IMR-90 (cell line): ENCODE measurements at regions not wholly inside any gene's neighbourhood (a gene's known extent, or its start where the extent isn't known, plus 50 kb on each side); places are given as distances from the start of the nearest gene placed in this dataset.

Experiments used
- ATAC-seq: fragments of 200-7000 bp; cut with Tn5 transposase; 2 replicates; pipeline ENCODE4 v1.9.1; 2020; ENCODE audit warnings: low read depth, mild to moderate bottlenecking, moderate library complexity
- BruUV-seq: library from RNA; stranded (reverse); fragments of 400-500 nt; replicated peaks from 2 replicates; lab custom pipeline; 2021; lab: Mats Ljungman, UMichigan
- CTCF ChIA-PET: fragments of 300-600 bp; formaldehyde crosslinking; extraction: SDS; loops from one replicate; lab custom pipeline; 2021; ENCODE audit warnings: antibody characterized with exemption; lab: Yijun Ruan, JAX
- POLR2A ChIA-PET: fragments of 300-600 bp; sonication (Branson Sonifier 250); formaldehyde crosslinking; loops from one replicate; lab custom pipeline; 2022; ENCODE audit warnings: antibody characterized with exemption; ENCODE audit not compliant: unreplicated experiment; lab: Charles Lee
- DNase-seq: peaks from one replicate; pipeline ENCODE4 v3.0.0; 2013
- H2AFZ ChIP-seq: replicated peaks from 2 replicates; pipeline ENCODE3; 2013; ENCODE audit warnings: low read length, mild to moderate bottlenecking; ENCODE audit not compliant: poor library complexity
- H2AK5ac ChIP-seq: 2 replicates; pipeline ENCODE4 v1.6.1; 2013; ENCODE audit warnings: low read depth, low read length, inconsistent platforms
- H2AK9ac ChIP-seq: replicated peaks from 2 replicates; pipeline ENCODE3; 2013; ENCODE audit warnings: mild to moderate bottlenecking, low read depth, low read length, moderate library complexity; ENCODE audit not compliant: poor library complexity
- H2BK120ac ChIP-seq: 2 replicates; pipeline ENCODE4 v1.6.1; 2013; ENCODE audit warnings: low read depth, low read length, inconsistent platforms
- H2BK15ac ChIP-seq: 3 replicates; pipeline ENCODE4 v1.6.1; 2013; ENCODE audit warnings: low read depth, low read length, inconsistent platforms
- H2BK20ac ChIP-seq: 2 replicates; pipeline ENCODE4 v1.6.1; 2013; ENCODE audit warnings: low read depth, mild to moderate bottlenecking, inconsistent platforms, low read length, moderate library complexity
- H2BK5ac ChIP-seq: 2 replicates; pipeline ENCODE4 v1.6.1; 2013; ENCODE audit warnings: mild to moderate bottlenecking, low read depth, low read length, inconsistent platforms; ENCODE audit not compliant: poor library complexity, severe bottlenecking
- H3K14ac ChIP-seq: replicated peaks from 2 replicates; pipeline ENCODE4 v1.6.1; 2013; ENCODE audit warnings: low read depth, low read length, inconsistent platforms
- H3K18ac ChIP-seq: 2 replicates; pipeline ENCODE4 v1.6.1; 2013; ENCODE audit warnings: low read depth, low read length, control low read depth
- H3K23ac ChIP-seq: 2 replicates; pipeline ENCODE4 v1.6.1; 2013; ENCODE audit warnings: low read depth, low read length, inconsistent platforms
- H3K27ac ChIP-seq: 2 replicates; pipeline ENCODE4 v1.5.1; 2013; ENCODE audit warnings: mild to moderate bottlenecking, control low read depth, low read length; ENCODE audit not compliant: insufficient read depth
- H3K27me3 ChIP-seq: 2 replicates; pipeline ENCODE4 v1.6.1; 2013; ENCODE audit warnings: low read length; ENCODE audit not compliant: control insufficient read depth, insufficient read depth
- H3K36me3 ChIP-seq: 2 replicates; pipeline ENCODE4 v1.6.1; 2013; ENCODE audit warnings: low read length, mixed read lengths; ENCODE audit not compliant: control insufficient read depth, insufficient read depth
- H3K4ac ChIP-seq: 2 replicates; pipeline ENCODE4 v1.6.1; 2013; ENCODE audit warnings: low read depth, low read length, inconsistent platforms
- H3K4me1 ChIP-seq: 2 replicates; pipeline ENCODE4 v1.6.1; 2013; ENCODE audit warnings: low read length, mixed read lengths; ENCODE audit not compliant: control insufficient read depth, insufficient read depth
- H3K4me2 ChIP-seq: 2 replicates; pipeline ENCODE4 v1.6.1; 2013; ENCODE audit warnings: low read depth, mild to moderate bottlenecking, control low read depth, low read length, moderate library complexity
- H3K4me3 ChIP-seq: 2 replicates; pipeline ENCODE4 v1.5.1; 2013; ENCODE audit warnings: low read depth, mild to moderate bottlenecking, control low read depth, low read length, moderate library complexity; ENCODE audit not compliant: insufficient read depth
- H3K56ac ChIP-seq: 2 replicates; pipeline ENCODE4 v1.6.1; 2013; ENCODE audit warnings: low read length, inconsistent platforms; ENCODE audit not compliant: insufficient read depth; ENCODE audit errors: extremely low read depth
- H3K79me1 ChIP-seq, 2 experiments: 2 replicates each; pipeline ENCODE4 v1.6.1; 2013; ENCODE audit warnings: low read length in 2 of 2, inconsistent platforms in 1 of 2, low read depth in 1 of 2
- H3K9ac ChIP-seq: 2 replicates; pipeline ENCODE4 v1.6.1; 2013; ENCODE audit warnings: low read depth, low read length, control low read depth
- H3K9me1 ChIP-seq: 2 replicates; pipeline ENCODE4 v1.6.1; 2013; ENCODE audit warnings: low read length, inconsistent platforms; ENCODE audit not compliant: insufficient read depth
- H3K9me3 ChIP-seq: 2 replicates; pipeline ENCODE4 v1.6.1; 2013; ENCODE audit warnings: low read length; ENCODE audit not compliant: control insufficient read depth, insufficient read depth
- H4K20me1 ChIP-seq: 2 replicates; pipeline ENCODE4 v1.6.1; 2013; ENCODE audit warnings: low read length, inconsistent platforms; ENCODE audit not compliant: insufficient read depth
- H4K5ac ChIP-seq: 2 replicates; pipeline ENCODE4 v1.6.1; 2013; ENCODE audit warnings: mild to moderate bottlenecking, low read depth, low read length, control low read depth
- H4K8ac ChIP-seq, 2 experiments: 2 replicates each; pipeline ENCODE4 v1.6.1; 2013; ENCODE audit warnings: low read depth in 2 of 2, low read length in 2 of 2, control low read depth in 1 of 2, inconsistent platforms in 1 of 2
- H4K91ac ChIP-seq: 2 replicates; pipeline ENCODE4 v1.6.1; 2013; ENCODE audit warnings: low read depth, low read length, inconsistent platforms; ENCODE audit not compliant: insufficient read depth
- BHLHE40 ChIP-seq: fragments of 150-350 bp; IDR thresholded peaks from 2 replicates; pipeline ENCODE4 v1.6.1; 2016; ENCODE audit warnings: mild to moderate bottlenecking, low read depth, low read length
- CEBPB ChIP-seq: IDR thresholded peaks from 2 replicates; pipeline ENCODE4 v1.6.1; 2012; ENCODE audit warnings: low read depth, low read length, improper control_type of control experiment
- CHD1 ChIP-seq: IDR thresholded peaks from 2 replicates; pipeline ENCODE4 v1.6.1; 2012; ENCODE audit warnings: low read depth, low read length, improper control_type of control experiment
- CTCF ChIP-seq: conservative IDR thresholded peaks from 2 replicates; pipeline ENCODE4 v1.5.1; 2012; ENCODE audit warnings: mild to moderate bottlenecking, low read depth, low read length, improper control_type of control experiment
- ELK1 ChIP-seq: fragments of 150-350 bp; IDR thresholded peaks from 2 replicates; pipeline ENCODE4 v1.6.1; 2016; ENCODE audit warnings: low read depth, mild to moderate bottlenecking, low read length, moderate library complexity, borderline replicate concordance
- FOS ChIP-seq: fragments of 150-350 bp; IDR thresholded peaks from 2 replicates; pipeline ENCODE4 v1.6.1; 2016; ENCODE audit warnings: low read depth, low read length
- MAFK ChIP-seq: IDR thresholded peaks from 2 replicates; pipeline ENCODE4 v1.6.1; 2012; ENCODE audit warnings: low read depth, low read length, improper control_type of control experiment
- MAZ ChIP-seq: IDR thresholded peaks from 2 replicates; pipeline ENCODE4 v1.6.1; 2012; ENCODE audit warnings: low read depth, mild to moderate bottlenecking, low read length, improper control_type of control experiment, moderate library complexity, borderline replicate concordance
- MXI1 ChIP-seq: IDR thresholded peaks from 2 replicates; pipeline ENCODE4 v1.6.1; 2012; ENCODE audit warnings: low read depth, mild to moderate bottlenecking, low read length, moderate library complexity, borderline replicate concordance
- NFE2L2 ChIP-seq: fragments of 150-350 bp; IDR thresholded peaks from 2 replicates; pipeline ENCODE4 v1.6.1; 2016; ENCODE audit warnings: low read depth, mild to moderate bottlenecking, low read length
- POLR2A ChIP-seq: IDR thresholded peaks from 2 replicates; pipeline ENCODE4 v1.6.1; 2012; ENCODE audit warnings: mild to moderate bottlenecking, low read depth, low read length
- RAD21 ChIP-seq: IDR thresholded peaks from 2 replicates; pipeline ENCODE4 v1.6.1; 2012; ENCODE audit warnings: low read length, improper control_type of control experiment
- RCOR1 ChIP-seq: IDR thresholded peaks from 2 replicates; pipeline ENCODE4 v1.6.1; 2012; ENCODE audit warnings: mild to moderate bottlenecking, low read length, improper control_type of control experiment; ENCODE audit not compliant: insufficient replicate concordance
- RFX5 ChIP-seq: IDR thresholded peaks from 2 replicates; pipeline ENCODE4 v1.8.0; 2012; ENCODE audit warnings: low read depth, mild to moderate bottlenecking, low read length, moderate library complexity
- SMC3 ChIP-seq: fragments of 150-350 bp; IDR thresholded peaks from 2 replicates; pipeline ENCODE4 v1.6.1; 2016; ENCODE audit warnings: low read depth, mild to moderate bottlenecking, antibody characterized with exemption, low read length, moderate library complexity
- USF2 ChIP-seq: fragments of 150-350 bp; IDR thresholded peaks from 2 replicates; pipeline ENCODE4 v1.6.1; 2017; ENCODE audit warnings: mild to moderate bottlenecking, antibody characterized with exemption, low read length, low read depth
- dilution Hi-C: fragments of 300-500 bp; cut with HindIII; formaldehyde crosslinking; loops from one replicate; pipeline ENCODE4 v1.14.3; 2018; ENCODE audit warnings: low sequenced_read_pairs; ENCODE audit not compliant: unreplicated experiment
- in situ Hi-C: fragments of 300-500 bp; cut with MboI; formaldehyde crosslinking; loops from 3 replicates; pipeline ENCODE4 v1.14.3; 2019; ENCODE audit warnings: low sequenced_read_pairs, inconsistent platforms, mixed read lengths
- intact Hi-C: fragments of 100-400 bp; cut with micrococcal nuclease; formaldehyde crosslinking; loops from 2 replicates; pipeline ENCODE4 v1.10.0; 2022

GRCh38 chr16:63978240-63978639 is 1143.6 kb downstream of the CDH11 start:
- no peaks in the 10 kb centered on the region for H3K9me3 ChIP-seq
- no peaks in the 10 kb centered on the region for H3K36me3 ChIP-seq
- dilution Hi-C loops: no loop called here
- no peak overlapping the region for H3K23ac ChIP-seq
- BruUV-seq: no TSS peak
- H3K56ac ChIP-seq: no peak overlapping the region
- no peak overlapping the region for H2AK5ac ChIP-seq
- ChIA-PET CTCF (interaction anchor here (0.6 kb wide), 1 partner anchor 638 kb away, joined by 8 read pairs; no protein-coding TSS in a partner anchor), POLR2A (no interaction called here)
- H4K20me1 ChIP-seq: no peaks in the 10 kb centered on the region
- no peak overlapping the region for H3K27ac ChIP-seq
- no peak overlapping the region for H2AFZ ChIP-seq
- no peak overlapping the region for H2BK20ac ChIP-seq
- H3K79me1 ChIP-seq: no peaks in the 10 kb centered on the region
- no peak overlapping the region for H2AK9ac ChIP-seq
- H3K9me1 ChIP-seq: no peaks in the 10 kb centered on the region
- no peak overlapping the region for H4K91ac ChIP-seq
- no peak overlapping the region for H2BK15ac ChIP-seq
- intact Hi-C loops: no loop called here
- no peak overlapping the region for H3K4me2 ChIP-seq
- H3K9ac ChIP-seq: no peak overlapping the region
- H3K4ac ChIP-seq: no peak overlapping the region
- no peak overlapping the region for H3K4me3 ChIP-seq
- no peak overlapping the region for H2BK5ac ChIP-seq
- no peak for DNase-seq
- H3K27me3 ChIP-seq: no peaks in the 10 kb centered on the region
- H3K18ac ChIP-seq: no peak overlapping the region
- ATAC-seq: no peak
- H3K14ac ChIP-seq: no peak overlapping the region
- no peak overlapping the region for H2BK120ac ChIP-seq
- H4K8ac ChIP-seq: no peak overlapping the region
- TF ChIP-seq MAZ (no peak), USF2 (no peak), FOS (no peak), SMC3 (no peak), RFX5 (no peak), MXI1 (no peak), BHLHE40 (no peak), NFE2L2 (no peak), MAFK (no peak), CHD1 (no peak), RCOR1 (no peak), CEBPB (no peak), ELK1 (no peak), POLR2A (no peak), CTCF (no peak), RAD21 (no peak)
- in situ Hi-C loops: no loop called here
- H3K4me1 ChIP-seq: no peaks in the 10 kb centered on the region
- H4K5ac ChIP-seq: no peak overlapping the region
